Mesenchymal stem cell (in vitro differentiated cells and primary cell): ENCODE measurements at regions not wholly inside any gene's neighbourhood (a gene's known extent, or its start where the extent isn't known, plus 50 kb on each side); places are given as distances from the start of the nearest gene placed in this dataset.

ENCODE experiments used
- DNase-seq: peaks from one replicate; pipeline ENCODE4 v3.0.0-alpha.2; 2013
- H2AFZ ChIP-seq: one replicate; pipeline ENCODE4 v1.6.1; 2013; ENCODE audit warnings: low read depth, mild to moderate bottlenecking, control low read depth, inconsistent platforms, low read length, moderate library complexity
- H2AK5ac ChIP-seq: 2 replicates; pipeline ENCODE4 v1.6.1; 2013; ENCODE audit warnings: low read length, moderate library complexity, mild to moderate bottlenecking, inconsistent platforms; ENCODE audit not compliant: severe bottlenecking
- H2BK120ac ChIP-seq: one replicate; pipeline ENCODE4 v1.6.1; 2013; ENCODE audit warnings: low read depth, mild to moderate bottlenecking, inconsistent platforms, low read length, moderate library complexity
- H2BK12ac ChIP-seq, 2 experiments: one replicate each; pipeline ENCODE4 v1.6.1; 2013; ENCODE audit warnings: inconsistent platforms in 2 of 2, low read length in 2 of 2, mild to moderate bottlenecking in 2 of 2, moderate library complexity in 2 of 2, control low read depth in 1 of 2
- H2BK15ac ChIP-seq: one replicate; pipeline ENCODE4 v1.6.1; 2013; ENCODE audit warnings: mild to moderate bottlenecking, low read depth, inconsistent platforms; ENCODE audit not compliant: poor library complexity, severe bottlenecking
- H2BK5ac ChIP-seq: 2 replicates; pipeline ENCODE4 v1.6.1; 2013; ENCODE audit warnings: low read depth, mild to moderate bottlenecking, low read length, control low read depth, inconsistent platforms; ENCODE audit not compliant: poor library complexity, severe bottlenecking
- H3K14ac ChIP-seq, 2 experiments: one replicate each; pipeline ENCODE4 v1.6.1; 2013; ENCODE audit warnings: inconsistent platforms in 2 of 2, low read length in 2 of 2, control low read depth in 1 of 2, mild to moderate bottlenecking in 1 of 2, moderate library complexity in 1 of 2
- H3K18ac ChIP-seq, 2 experiments: one replicate each; pipeline ENCODE4 v1.6.1; 2013; ENCODE audit warnings: inconsistent platforms in 2 of 2, low read length in 2 of 2, control low read depth in 1 of 2, low read depth in 1 of 2, mild to moderate bottlenecking in 1 of 2
- H3K23ac ChIP-seq, 2 experiments: one replicate each; pipeline ENCODE4 v1.6.1; 2013; ENCODE audit warnings: inconsistent platforms in 2 of 2, low read length in 2 of 2, mild to moderate bottlenecking in 2 of 2, moderate library complexity in 2 of 2, control low read depth in 1 of 2
- H3K27ac ChIP-seq: 2 replicates; pipeline ENCODE4 v1.5.1; 2013; ENCODE audit warnings: mild to moderate bottlenecking, moderate library complexity, low read length, control low read depth, inconsistent platforms; ENCODE audit not compliant: poor library complexity, severe bottlenecking
- H3K27me3 ChIP-seq, 2 experiments: 2 replicates each; pipeline versions ENCODE4 v1.6.1 to v1.7.0; 2013; ENCODE audit warnings: low read length in 2 of 2, mild to moderate bottlenecking in 2 of 2, moderate library complexity in 2 of 2, control low read depth in 1 of 2, inconsistent platforms in 1 of 2; ENCODE audit not compliant: control insufficient read depth in 1 of 2, insufficient read depth in 1 of 2
- H3K36me3 ChIP-seq, 2 experiments: 2 replicates each; pipeline versions ENCODE4 v1.6.1 to v1.7.0; 2013; ENCODE audit warnings: low read length in 2 of 2, control low read depth in 1 of 2, inconsistent platforms in 1 of 2, low read depth in 1 of 2, mild to moderate bottlenecking in 1 of 2; ENCODE audit not compliant: insufficient read depth in 2 of 2, control insufficient read depth in 1 of 2
- H3K4ac ChIP-seq, 2 experiments: one replicate each; pipeline ENCODE4 v1.6.1; 2013; ENCODE audit warnings: inconsistent platforms in 2 of 2, low read length in 2 of 2, mild to moderate bottlenecking in 2 of 2, moderate library complexity in 2 of 2, control low read depth in 1 of 2, low read depth in 1 of 2
- H3K4me1 ChIP-seq: 2 replicates; pipeline ENCODE4 v1.6.1; 2013; ENCODE audit warnings: low read depth, low read length, control low read depth; ENCODE audit not compliant: control insufficient read depth, insufficient read depth
- H3K4me2 ChIP-seq: 2 replicates; pipeline ENCODE4 v1.6.1; 2013; ENCODE audit warnings: low read length, mild to moderate bottlenecking, inconsistent platforms; ENCODE audit not compliant: poor library complexity, severe bottlenecking
- H3K4me3 ChIP-seq, 2 experiments: 2 replicates each; pipeline versions ENCODE4 v1.5.1 to v1.7.0; 2013; ENCODE audit warnings: low read length in 2 of 2, mild to moderate bottlenecking in 2 of 2, control low read depth in 1 of 2, low read depth in 1 of 2; ENCODE audit not compliant: insufficient read depth in 1 of 2
- H3K79me1 ChIP-seq: replicated peaks from 2 replicates; pipeline ENCODE4 v1.6.1; 2013; ENCODE audit warnings: mild to moderate bottlenecking, control low read depth, low read length, inconsistent platforms; ENCODE audit not compliant: poor library complexity, severe bottlenecking
- H3K9ac ChIP-seq: 2 replicates; pipeline ENCODE4 v1.7.0; 2013; ENCODE audit warnings: mild to moderate bottlenecking, low read length, moderate library complexity
- H3K9me3 ChIP-seq: 2 replicates; pipeline ENCODE4 v1.7.0; 2013; ENCODE audit warnings: mild to moderate bottlenecking, low read length; ENCODE audit not compliant: control insufficient read depth
- H4K8ac ChIP-seq: one replicate; pipeline ENCODE4 v1.6.1; 2013; ENCODE audit warnings: inconsistent platforms, mild to moderate bottlenecking, low read length, moderate library complexity
- H4K91ac ChIP-seq: one replicate; pipeline ENCODE4 v1.6.1; 2013; ENCODE audit warnings: mild to moderate bottlenecking, low read length, inconsistent platforms
- WGBS: methylation state at CpG from one replicate; pipeline ENCODE4 v1.1.7; 2013; ENCODE audit warnings: mixed read lengths; 5-methylcytosine and 5-hydroxymethylcytosine counted together

DNA sequence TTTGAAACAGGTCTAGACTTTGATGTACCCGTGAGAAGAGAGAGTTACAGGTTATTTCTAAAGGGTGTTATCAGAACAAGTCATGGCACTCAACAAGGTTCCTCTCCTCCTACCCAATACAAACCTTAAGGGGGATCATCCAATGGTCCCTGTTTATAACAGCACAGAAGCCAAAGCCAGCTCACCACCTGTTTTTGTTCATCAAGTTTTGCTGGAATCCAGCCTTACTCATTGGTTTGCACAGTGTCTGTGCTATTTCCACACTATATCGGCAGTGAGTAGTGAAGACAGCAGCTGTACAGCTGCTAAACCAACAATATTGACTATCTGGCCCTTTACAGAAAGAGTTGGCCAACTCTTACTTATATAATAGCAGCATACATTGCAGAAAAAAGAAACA is 262.1 kb upstream of the STS start:
- Histone ChIP-seq H2AK5ac (no peak overlapping the region), H3K9ac (no peak overlapping the region), H3K4me1 (no peaks in the 10 kb centered on the region), H3K4ac (no peak overlapping the region), H3K4me3 (no peak overlapping the region), H3K23ac (no peak overlapping the region), H3K14ac (no peak overlapping the region), H3K79me1 (no peaks in the 10 kb centered on the region), H4K91ac (no peak overlapping the region), H3K9me3 (peaks cover 26% of the 10 kb centered on the region), H2BK15ac (no peak overlapping the region), H4K8ac (no peak overlapping the region), H2BK12ac (no peak overlapping the region), H3K4me2 (no peak overlapping the region), H2BK5ac (no peak overlapping the region), H3K27ac (no peak overlapping the region), H3K27me3 (no peaks in the 10 kb centered on the region), H3K18ac (no peak overlapping the region), H3K36me3 (no peaks in the 10 kb centered on the region), H2AFZ (no peak overlapping the region), H2BK120ac (no peak overlapping the region)
- 100% methylated on average over 1 of the region's 2 CpGs for WGBS
- no peak for DNase-seq

DNA sequence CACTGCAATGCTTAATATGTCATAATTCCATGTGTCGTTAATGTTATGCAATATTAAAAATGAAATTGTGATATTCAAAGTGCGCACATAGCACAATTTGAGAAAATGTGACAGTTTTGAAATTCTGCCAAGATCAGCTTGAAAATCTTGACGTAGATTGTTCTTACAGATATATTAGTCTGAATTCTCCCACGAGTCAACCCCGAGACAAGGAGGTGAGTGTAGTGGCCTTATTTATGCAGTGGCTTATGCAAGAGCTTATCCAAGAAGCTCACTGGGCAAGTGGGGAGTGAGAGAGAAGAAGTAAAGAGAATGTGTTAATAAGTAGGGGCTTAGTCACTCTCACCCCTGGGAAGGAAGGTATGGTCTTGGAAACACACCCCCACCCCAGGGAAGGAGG is 286.1 kb upstream of the STS start:
- Histone ChIP-seq H2BK5ac (no peak overlapping the region), H3K27me3 (no peaks in the 10 kb centered on the region), H3K36me3 (no peaks in the 10 kb centered on the region), H3K9ac (no peak overlapping the region), H4K8ac (no peak overlapping the region), H2BK120ac (no peak overlapping the region), H3K9me3 (peaks cover 49% of the 10 kb centered on the region), H3K4me3 (no peak overlapping the region), H3K4me1 (no peaks in the 10 kb centered on the region), H2AK5ac (no peak overlapping the region), H3K18ac (no peak overlapping the region), H3K14ac (no peak overlapping the region), H2BK12ac (no peak overlapping the region), H3K23ac (no peak overlapping the region), H3K4me2 (no peak overlapping the region), H4K91ac (no peak overlapping the region), H3K27ac (no peak overlapping the region), H2BK15ac (no peak overlapping the region), H3K79me1 (no peaks in the 10 kb centered on the region), H2AFZ (no peak overlapping the region), H3K4ac (no peak overlapping the region)
- DNase-seq = no peak
- WGBS = 96% methylated on average over 5 of the region's 5 CpGs

DNA sequence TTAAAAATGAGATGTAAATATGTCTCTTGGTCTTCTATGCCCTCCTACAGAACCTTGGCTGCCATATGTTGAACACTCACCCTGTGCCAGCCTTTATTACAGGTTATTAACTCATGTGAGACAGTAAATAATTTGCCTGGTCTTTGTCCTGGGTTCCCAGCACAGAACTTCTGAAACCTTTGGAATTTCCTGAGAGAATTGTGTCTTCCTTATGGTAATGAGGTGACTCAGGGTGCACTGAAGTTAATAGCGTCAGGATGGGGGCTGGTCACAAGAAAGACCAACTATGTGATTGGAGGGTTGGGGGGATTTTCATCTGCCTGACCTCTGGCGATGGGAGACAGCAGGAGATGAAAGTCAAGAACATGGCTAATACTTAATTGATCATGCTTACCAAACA is 289.8 kb upstream of the STS start:
- H3K18ac ChIP-seq = no peak overlapping the region
- no peak overlapping the region for H3K4me2 ChIP-seq
- no peaks in the 10 kb centered on the region for H3K27me3 ChIP-seq
- no peak overlapping the region for H3K4ac ChIP-seq
- no peaks in the 10 kb centered on the region for H3K4me1 ChIP-seq
- no peak overlapping the region for H3K27ac ChIP-seq
- no peak overlapping the region for H4K91ac ChIP-seq
- no peak overlapping the region for H3K9ac ChIP-seq
- no peak for DNase-seq
- no peaks in the 10 kb centered on the region for H3K36me3 ChIP-seq
- no peak overlapping the region for H2BK15ac ChIP-seq
- no peak overlapping the region for H2AK5ac ChIP-seq
- WGBS = no CpG with 5 or more reads among the region's 2 CpGs
- H2BK5ac ChIP-seq = no peak overlapping the region
- H2BK12ac ChIP-seq = no peak overlapping the region
- H3K23ac ChIP-seq = no peak overlapping the region
- no peak overlapping the region for H4K8ac ChIP-seq
- H3K4me3 ChIP-seq = no peak overlapping the region
- H3K79me1 ChIP-seq = no peaks in the 10 kb centered on the region
- no peak overlapping the region for H2AFZ ChIP-seq
- H3K14ac ChIP-seq = no peak overlapping the region
- H2BK120ac ChIP-seq = no peak overlapping the region
- H3K9me3 ChIP-seq = peaks cover 29% of the 10 kb centered on the region

DNA sequence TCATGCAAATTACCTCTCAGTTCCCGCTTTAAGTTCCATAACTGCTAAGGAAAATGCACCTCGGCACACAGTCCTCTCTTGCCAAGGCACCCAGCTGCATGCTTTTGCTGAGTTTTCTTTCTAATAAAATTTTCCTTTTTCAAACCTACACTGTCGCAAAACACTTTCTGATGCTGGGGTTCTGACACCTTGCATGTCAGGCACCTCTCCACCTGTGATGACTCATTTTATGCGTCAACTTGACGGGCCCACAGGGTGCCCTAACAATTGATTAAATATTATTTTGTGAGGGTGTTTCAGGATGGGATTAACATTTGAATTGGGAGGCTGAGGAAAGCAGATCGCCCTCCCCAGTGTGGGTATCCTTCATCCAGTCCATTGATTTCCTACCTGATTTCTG is 291.0 kb upstream of the STS start:
- H3K27ac ChIP-seq = no peak overlapping the region
- H3K14ac ChIP-seq = no peak overlapping the region
- no peak overlapping the region for H3K23ac ChIP-seq
- H3K4me1 ChIP-seq = no peaks in the 10 kb centered on the region
- no peaks in the 10 kb centered on the region for H3K27me3 ChIP-seq
- H3K36me3 ChIP-seq = no peaks in the 10 kb centered on the region
- H3K18ac ChIP-seq = no peak overlapping the region
- H4K91ac ChIP-seq = no peak overlapping the region
- no peak overlapping the region for H3K4ac ChIP-seq
- H2AK5ac ChIP-seq = no peak overlapping the region
- H2AFZ ChIP-seq = no peak overlapping the region
- H3K4me2 ChIP-seq = no peak overlapping the region
- no peak overlapping the region for H2BK12ac ChIP-seq
- H2BK5ac ChIP-seq = no peak overlapping the region
- H3K9ac ChIP-seq = no peak overlapping the region
- DNase-seq = no peak
- H4K8ac ChIP-seq = no peak overlapping the region
- no peak overlapping the region for H2BK15ac ChIP-seq
- 71% methylated on average over 3 of the region's 6 CpGs for WGBS
- H2BK120ac ChIP-seq = no peak overlapping the region
- peaks cover 29% of the 10 kb centered on the region for H3K9me3 ChIP-seq
- H3K79me1 ChIP-seq = no peaks in the 10 kb centered on the region
- no peak overlapping the region for H3K4me3 ChIP-seq
